Uterus (tissue), 2 donors: ENCODE measurements at regions not wholly inside any gene's neighbourhood (a gene's known extent, or its start where the extent isn't known, plus 50 kb on each side); places are given as distances from the start of the nearest gene placed in this dataset.

ENCODE experiments used
- POLR2A ChIP-seq, 2 donors: fragments of 450-650 bp; IDR thresholded peaks; one replicate each; pipeline ENCODE4 v1.6.1; 2016; ENCODE audit warnings: antibody characterized with exemption in 2 of 2, mild to moderate bottlenecking in 1 of 2, moderate library complexity in 1 of 2
- TF ChIP-seq, protein P1 (sequence below), 4 experiments: fragments of 200-600 bp in 2 of 4; fragments of 450-650 bp in 2 of 4; sonication (generic) in 2 of 4; IDR thresholded peaks; one replicate each; pipeline ENCODE4 v1.5.1; 2016 to 2019; ENCODE audit warnings: antibody characterized with exemption in 4 of 4, mild to moderate bottlenecking in 2 of 4, moderate library complexity in 1 of 4

DNA sequence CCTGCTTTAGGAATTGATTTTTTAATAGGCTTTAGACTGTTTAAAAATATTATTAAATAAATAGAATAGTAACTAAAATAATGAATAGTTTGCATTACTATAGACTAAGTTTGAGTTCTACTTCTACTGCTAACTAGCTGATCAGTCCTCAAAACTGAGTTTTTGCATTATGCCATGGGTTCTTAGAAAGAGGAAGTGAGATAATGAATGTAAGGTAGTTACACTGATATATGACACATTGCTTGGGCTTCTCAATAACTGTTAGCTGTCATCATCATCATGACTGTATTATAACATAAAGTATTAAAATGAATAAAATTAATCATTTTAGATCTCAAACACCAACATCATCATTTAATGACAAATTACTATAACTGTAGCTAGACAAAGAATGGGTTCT, 949.7 kb downstream of the TRHDE start:
- no peak for TF ChIP-seq POLR2A (IDR thresholded peaks at IDR 0.05)
- TF ChIP-seq, protein P1, sequence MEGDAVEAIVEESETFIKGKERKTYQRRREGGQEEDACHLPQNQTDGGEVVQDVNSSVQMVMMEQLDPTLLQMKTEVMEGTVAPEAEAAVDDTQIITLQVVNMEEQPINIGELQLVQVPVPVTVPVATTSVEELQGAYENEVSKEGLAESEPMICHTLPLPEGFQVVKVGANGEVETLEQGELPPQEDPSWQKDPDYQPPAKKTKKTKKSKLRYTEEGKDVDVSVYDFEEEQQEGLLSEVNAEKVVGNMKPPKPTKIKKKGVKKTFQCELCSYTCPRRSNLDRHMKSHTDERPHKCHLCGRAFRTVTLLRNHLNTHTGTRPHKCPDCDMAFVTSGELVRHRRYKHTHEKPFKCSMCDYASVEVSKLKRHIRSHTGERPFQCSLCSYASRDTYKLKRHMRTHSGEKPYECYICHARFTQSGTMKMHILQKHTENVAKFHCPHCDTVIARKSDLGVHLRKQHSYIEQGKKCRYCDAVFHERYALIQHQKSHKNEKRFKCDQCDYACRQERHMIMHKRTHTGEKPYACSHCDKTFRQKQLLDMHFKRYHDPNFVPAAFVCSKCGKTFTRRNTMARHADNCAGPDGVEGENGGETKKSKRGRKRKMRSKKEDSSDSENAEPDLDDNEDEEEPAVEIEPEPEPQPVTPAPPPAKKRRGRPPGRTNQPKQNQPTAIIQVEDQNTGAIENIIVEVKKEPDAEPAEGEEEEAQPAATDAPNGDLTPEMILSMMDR (IDR thresholded peaks at IDR 0.05) = no peak
